Suprapubic skin (tissue), 4 donors: ENCODE measurements at regions not wholly inside any gene's neighbourhood (a gene's known extent, or its start where the extent isn't known, plus 50 kb on each side); places are given as distances from the start of the nearest gene placed in this dataset.

Experiments used
- DNase-seq, 2 donors: peaks; one replicate each; pipeline ENCODE4 v3.0.0-alpha.2; 2019; ENCODE audit warnings: low spot score in 2 of 2
- H3K27ac ChIP-seq: fragments of 200-600 bp; sonication (generic); one replicate; pipeline ENCODE4 v1.5.1; 2019
- H3K27me3 ChIP-seq: fragments of 200-600 bp; sonication (generic); one replicate; pipeline ENCODE4 v1.5.1; 2019
- H3K36me3 ChIP-seq: fragments of 200-600 bp; sonication (generic); one replicate; pipeline ENCODE4 v1.5.1; 2019
- H3K4me1 ChIP-seq: fragments of 200-600 bp; sonication (generic); one replicate; pipeline ENCODE4 v1.5.1; 2019
- H3K4me3 ChIP-seq: fragments of 200-600 bp; sonication (generic); one replicate; pipeline ENCODE4 v1.5.1; 2019; ENCODE audit warnings: mild to moderate bottlenecking
- H3K9me3 ChIP-seq: fragments of 200-600 bp; sonication (generic); one replicate; pipeline ENCODE4 v1.5.1; 2019
- CTCF ChIP-seq, 2 donors: fragments of 200-600 bp in 1 of 2; fragments of 450-650 bp in 1 of 2; sonication (generic) in 1 of 2; IDR thresholded peaks; one replicate each; pipeline ENCODE4 v1.5.1; 2016 to 2019; ENCODE audit warnings: antibody characterized with exemption in 2 of 2, mild to moderate bottlenecking in 1 of 2, moderate library complexity in 1 of 2
- EP300 ChIP-seq: sonication (generic); formaldehyde crosslinking; IDR thresholded peaks from one replicate; pipeline ENCODE4 v1.6.1; 2017; ENCODE audit warnings: antibody characterized with exemption
- POLR2A ChIP-seq, 2 donors: fragments of 450-650 bp; IDR thresholded peaks; one replicate each; pipeline ENCODE4 v1.6.1; 2017; ENCODE audit warnings: antibody characterized with exemption in 2 of 2, mild to moderate bottlenecking in 2 of 2, moderate library complexity in 2 of 2
- POLR2AphosphoS5 ChIP-seq, 3 donors: sonication (generic); formaldehyde crosslinking; IDR thresholded peaks; one replicate each; pipeline ENCODE4 v1.6.1; 2017; ENCODE audit warnings: antibody characterized with exemption in 3 of 3
- WGBS: methylation state at CpG from one replicate; pipeline ENCODE4 v1.1.5; 2018; 5-methylcytosine and 5-hydroxymethylcytosine counted together

GRCh38 chr10:128417826-128418225 is 291.6 kb upstream of the MKI67 start:
- WGBS: 91% methylated on average over 2 of the region's 3 CpGs
- no peak overlapping the region for H3K4me3 ChIP-seq
- no peaks in the 10 kb centered on the region for H3K36me3 ChIP-seq
- no peak for TF ChIP-seq POLR2A (IDR thresholded peaks at IDR 0.05)
- TF ChIP-seq POLR2AphosphoS5 (IDR thresholded peaks at IDR 0.05): no peak
- no peak for TF ChIP-seq EP300
- TF ChIP-seq CTCF (IDR thresholded peaks at IDR 0.05): no peak
- H3K27me3 ChIP-seq: peaks cover 3% of the 10 kb centered on the region
- H3K27ac ChIP-seq: no peak overlapping the region
- no peak for DNase-seq
- no peaks in the 10 kb centered on the region for H3K4me1 ChIP-seq
- no peaks in the 10 kb centered on the region for H3K9me3 ChIP-seq

- Histone ChIP-seq H3K9me3 (no peaks in the 10 kb centered on the region), H3K36me3 (no peaks in the 10 kb centered on the region), H3K27me3 (peaks cover 10% of the 10 kb centered on the region), H3K4me3 (no peak overlapping the region), H3K4me1 (no peaks in the 10 kb centered on the region), H3K27ac (no peak overlapping the region)
- TF ChIP-seq POLR2AphosphoS5 (IDR thresholded peaks at IDR 0.05): no peak
- WGBS: 77% methylated on average over 5 of the region's 5 CpGs
- no peak for DNase-seq
Measured at GRCh38 chr10:128418819-128419218, 292.6 kb upstream of the MKI67 start.

- Histone ChIP-seq H3K4me1 (no peaks in the 10 kb centered on the region), H3K36me3 (no peaks in the 10 kb centered on the region), H3K27me3 (peaks cover 10% of the 10 kb centered on the region), H3K4me3 (no peak overlapping the region), H3K9me3 (no peaks in the 10 kb centered on the region), H3K27ac (no peak overlapping the region)
- WGBS: 66% methylated on average over 4 of the region's 4 CpGs
- no peak for DNase-seq
- TF ChIP-seq POLR2A (IDR thresholded peaks at IDR 0.05) (no peak), EP300 (no peak), POLR2AphosphoS5 (IDR thresholded peaks at IDR 0.05) (no peak), CTCF (IDR thresholded peaks at IDR 0.05) (no peak)
Measured at GRCh38 chr10:128419466-128420019, 293.3 kb upstream of the MKI67 start.

GRCh38 chr10:128420623-128421022 is 294.4 kb upstream of the MKI67 start:
- 45% methylated on average over 3 of the region's 3 CpGs for WGBS
- peaks cover 10% of the 10 kb centered on the region for H3K27me3 ChIP-seq
- no peaks in the 10 kb centered on the region for H3K36me3 ChIP-seq

GRCh38 chr10:128421371-128422160 is 295.3 kb upstream of the MKI67 start:
- peaks cover 14% of the 10 kb centered on the region for H3K27me3 ChIP-seq
- no peaks in the 10 kb centered on the region for H3K4me1 ChIP-seq
- DNase-seq: no peak
- no peak overlapping the region for H3K27ac ChIP-seq
- H3K9me3 ChIP-seq: no peaks in the 10 kb centered on the region
- TF ChIP-seq POLR2A (IDR thresholded peaks at IDR 0.05) (no peak), EP300 (no peak), POLR2AphosphoS5 (IDR thresholded peaks at IDR 0.05) (no peak), CTCF (IDR thresholded peaks at IDR 0.05) (no peak)
- H3K4me3 ChIP-seq: no peak overlapping the region
- H3K36me3 ChIP-seq: no peaks in the 10 kb centered on the region
- WGBS: 75% methylated on average over 9 of the region's 9 CpGs

More at GRCh38 chr10:128420623-128421022, 294.4 kb upstream of the MKI67 start:
- TF ChIP-seq EP300 (no peak), POLR2AphosphoS5 (IDR thresholded peaks at IDR 0.05) (no peak), POLR2A (IDR thresholded peaks at IDR 0.05) (no peak), CTCF (IDR thresholded peaks at IDR 0.05) (no peak)
- Histone ChIP-seq H3K27ac (no peak overlapping the region), H3K4me3 (no peak overlapping the region), H3K9me3 (no peaks in the 10 kb centered on the region), H3K4me1 (no peaks in the 10 kb centered on the region)
- no peak for DNase-seq
